Activated CD4-positive, alpha-beta T cell treated with anti-CD3 and anti-CD28 coated beads, Interleukin-2, amount 50 U/mL, for 16 hours (primary cell): ENCODE measurements at regions not wholly inside any gene's neighbourhood (a gene's known extent, or its start where the extent isn't known, plus 50 kb on each side); places are given as distances from the start of the nearest gene placed in this dataset.

Experiments
- DNase-seq: peaks from one replicate; pipeline ENCODE4 v3.0.0-alpha.2; 2020

DNA sequence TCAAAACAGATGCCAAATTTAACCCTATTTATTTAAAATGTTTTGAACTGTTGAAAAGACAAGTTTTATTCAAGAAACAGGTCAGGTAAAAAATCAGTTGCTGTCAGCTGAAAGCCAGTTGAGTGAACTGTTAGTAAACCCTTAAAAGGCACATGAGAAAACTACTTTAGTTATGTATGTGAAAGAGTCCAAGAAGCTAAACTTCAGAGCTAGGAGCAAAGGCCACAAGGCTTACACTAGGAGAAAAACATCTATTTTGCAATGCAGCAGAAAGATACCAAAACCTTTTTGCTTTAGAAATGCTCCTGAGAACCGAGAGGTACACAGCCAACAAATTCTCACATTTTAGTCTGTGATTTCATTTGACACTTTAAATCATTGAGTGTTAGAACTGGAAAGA is 375.2 kb downstream of the FSCB start:
- DNase-seq, result no peak

DNA sequence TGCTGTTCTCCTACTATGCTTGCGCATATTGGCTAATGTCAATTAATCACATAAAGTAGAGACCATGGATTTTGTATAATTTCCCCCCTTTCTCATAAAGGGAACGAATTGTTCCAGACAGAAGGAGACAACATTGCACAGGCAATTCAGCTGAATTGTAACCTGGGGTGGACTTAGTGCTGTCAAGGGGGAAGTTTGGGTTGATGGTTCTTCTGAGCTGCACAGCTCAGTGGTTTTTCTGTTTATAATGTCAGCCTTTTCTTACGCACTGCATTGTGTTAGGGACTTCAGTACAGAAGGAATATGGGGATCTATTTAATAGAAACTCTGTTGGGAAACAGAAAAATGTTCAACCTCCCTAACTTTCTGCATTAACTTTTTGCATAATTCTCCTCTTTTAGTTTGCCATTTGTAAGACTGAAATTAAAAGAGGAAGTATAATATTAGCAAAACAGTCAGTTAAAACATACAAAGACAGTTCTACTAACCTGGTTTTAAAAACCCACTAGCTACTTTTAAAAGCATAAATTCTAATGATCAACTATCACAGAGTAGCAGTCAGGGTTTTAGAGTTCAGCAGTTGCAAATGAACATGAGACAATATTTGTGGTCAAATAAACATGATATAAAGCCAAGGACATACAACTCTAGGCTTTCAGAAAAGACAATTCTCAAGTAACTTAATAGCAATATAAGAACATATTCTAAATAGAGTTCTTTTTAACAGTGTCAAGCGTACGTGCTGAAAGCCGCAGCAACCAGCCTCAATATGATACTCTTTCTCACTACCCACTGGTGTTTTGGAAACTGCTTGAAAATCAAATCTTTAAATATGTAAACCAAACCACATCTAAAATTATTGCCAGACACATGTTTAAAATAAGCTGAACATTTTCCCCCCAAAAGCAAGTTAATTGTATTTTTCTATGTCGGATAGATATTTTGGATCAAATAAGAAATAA is 393.0 kb downstream of the FSCB start:
- DNase-seq, result no peak

DNA sequence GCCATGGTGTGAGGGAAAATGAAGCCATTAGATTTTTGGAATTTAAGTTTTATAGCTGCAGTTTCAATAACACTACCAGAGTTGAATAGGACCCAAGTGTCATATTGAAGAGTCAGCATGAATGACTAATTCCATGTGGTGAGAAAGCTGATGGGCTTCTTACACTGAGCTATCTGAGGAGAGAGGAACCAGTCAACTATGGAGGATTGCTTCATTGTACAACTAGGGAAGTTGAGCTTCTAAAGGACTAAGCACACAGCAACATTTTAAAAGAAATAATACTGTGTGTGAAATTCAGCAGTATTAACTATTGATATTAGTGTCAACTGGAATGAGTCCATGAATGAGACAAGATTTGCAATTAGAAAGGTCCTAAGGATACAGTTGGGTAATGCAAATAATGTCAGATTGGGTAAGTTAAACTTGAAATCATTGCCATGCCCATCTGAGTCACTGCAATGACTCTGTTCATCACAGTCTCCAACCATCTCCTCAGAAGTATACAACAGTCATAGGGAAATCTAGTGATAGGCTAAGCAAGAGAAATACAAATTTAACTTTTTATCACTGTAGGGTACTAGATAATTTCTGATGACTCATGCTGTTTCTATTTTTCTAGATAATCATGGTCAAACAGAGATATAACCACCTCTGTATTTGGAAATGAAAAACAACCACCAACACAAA is 394.2 kb downstream of the FSCB start:
- no peak for DNase-seq

DNA sequence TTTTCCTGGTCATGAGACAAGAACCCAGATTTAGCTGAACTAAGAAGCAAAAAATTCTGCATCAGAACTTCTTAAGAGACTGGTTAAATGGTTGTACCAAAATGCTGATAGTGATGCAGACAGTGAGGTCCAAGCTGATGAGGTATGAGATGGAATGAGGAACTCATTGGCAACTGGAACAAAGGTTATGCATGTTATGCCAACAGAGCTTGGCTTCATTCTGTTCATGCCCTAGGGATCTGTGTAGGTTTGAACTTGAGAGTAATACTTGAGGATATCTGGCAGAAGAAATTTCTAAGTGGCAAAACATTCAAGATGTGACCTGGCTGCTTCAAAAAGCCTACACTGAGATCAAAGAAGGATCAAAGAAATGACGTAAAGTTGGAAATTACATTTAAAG is 398.0 kb downstream of the FSCB start:
- DNase-seq, result no peak

DNA sequence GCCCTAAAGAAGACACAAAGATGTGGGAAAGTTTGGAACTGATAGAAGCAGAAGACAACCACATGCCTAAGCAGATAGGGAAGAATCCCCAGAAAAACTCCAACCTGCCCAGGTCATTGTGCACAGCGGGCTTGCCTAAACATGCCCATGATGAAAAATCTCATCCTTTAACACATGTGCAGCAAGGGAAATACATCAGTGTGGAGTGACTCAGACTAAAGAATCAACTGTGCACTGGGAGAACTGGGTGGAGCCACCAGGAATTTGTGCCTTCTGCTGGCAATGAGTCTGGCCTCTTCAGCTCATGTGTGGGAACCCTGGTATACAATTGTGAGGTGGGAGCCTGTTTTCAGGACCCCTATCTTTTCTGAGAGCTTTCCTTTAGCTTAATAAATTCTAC is 398.5 kb downstream of the FSCB start:
- DNase-seq, result no peak

DNA sequence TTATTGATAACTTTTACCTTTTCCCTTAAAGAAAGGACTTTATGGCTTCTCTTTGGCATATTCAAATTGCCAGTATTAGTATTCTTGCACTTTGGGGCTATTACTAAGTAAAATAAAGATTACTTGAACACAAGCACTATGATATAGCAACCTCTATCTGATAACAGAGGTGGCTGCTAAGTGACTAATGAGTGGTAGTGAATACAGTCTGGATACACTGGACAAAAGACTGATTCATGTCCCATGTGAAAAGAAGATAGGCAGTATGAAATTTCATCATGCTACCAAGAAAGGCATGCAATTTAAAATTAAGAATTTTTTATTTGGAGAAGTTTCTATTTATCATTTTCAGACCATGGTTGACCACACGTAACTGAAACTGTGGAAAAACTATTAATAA is 399.9 kb downstream of the FSCB start:
- no peak for DNase-seq

DNA sequence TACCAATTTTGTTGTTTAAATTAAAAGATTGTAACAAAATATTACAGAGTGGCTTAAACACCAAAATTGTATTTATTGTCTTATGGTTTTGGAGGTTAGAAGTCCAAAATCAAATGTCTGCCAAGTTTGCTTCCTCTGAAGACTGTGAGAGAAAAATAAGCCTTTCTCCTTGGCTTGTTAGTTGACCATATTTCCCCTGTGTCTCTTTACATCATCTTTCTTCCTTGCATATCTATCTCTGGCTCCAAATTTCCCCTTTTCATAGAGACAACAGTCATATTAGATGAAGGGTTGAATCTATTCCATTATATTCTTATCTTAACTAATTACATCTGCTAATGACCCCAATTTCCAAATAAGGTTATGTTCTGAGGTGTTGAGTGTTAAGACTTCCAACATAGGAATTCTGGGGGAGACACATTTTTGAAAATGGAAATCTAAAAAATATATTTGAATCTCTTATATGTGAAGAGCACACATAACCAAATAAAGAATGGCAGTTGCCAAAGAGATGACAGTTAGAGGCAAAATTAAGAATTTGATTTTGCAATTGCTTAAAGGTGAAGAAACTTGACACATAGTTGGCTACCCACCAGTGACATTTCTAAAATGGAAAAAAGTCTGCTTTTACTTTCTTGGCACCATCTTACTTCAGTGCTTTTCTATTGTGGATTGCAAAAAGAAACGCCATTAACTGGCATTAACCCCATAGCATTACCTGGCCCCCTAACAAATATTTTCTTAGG is 407.2 kb downstream of the FSCB start:
- DNase-seq, result no peak

DNA sequence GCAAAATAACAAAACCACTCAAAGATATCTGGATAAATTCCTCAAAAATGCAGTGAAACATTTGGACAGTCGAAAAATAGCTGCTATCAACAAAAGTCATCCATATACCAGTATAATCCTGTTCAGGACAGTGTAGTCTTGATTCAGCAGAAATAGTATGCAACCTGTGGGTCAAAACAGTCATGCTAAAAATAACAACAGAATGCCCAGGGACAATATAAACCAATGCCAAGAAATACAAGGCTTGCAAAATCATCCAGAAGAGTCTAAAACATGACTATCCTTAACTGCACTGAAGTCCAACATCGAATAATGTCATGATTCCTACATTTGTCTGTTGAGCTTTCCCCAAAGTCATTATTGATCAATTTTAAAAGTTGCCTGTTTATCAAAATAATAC is 425.9 kb downstream of the FSCB start:
- DNase-seq, result no peak

DNA sequence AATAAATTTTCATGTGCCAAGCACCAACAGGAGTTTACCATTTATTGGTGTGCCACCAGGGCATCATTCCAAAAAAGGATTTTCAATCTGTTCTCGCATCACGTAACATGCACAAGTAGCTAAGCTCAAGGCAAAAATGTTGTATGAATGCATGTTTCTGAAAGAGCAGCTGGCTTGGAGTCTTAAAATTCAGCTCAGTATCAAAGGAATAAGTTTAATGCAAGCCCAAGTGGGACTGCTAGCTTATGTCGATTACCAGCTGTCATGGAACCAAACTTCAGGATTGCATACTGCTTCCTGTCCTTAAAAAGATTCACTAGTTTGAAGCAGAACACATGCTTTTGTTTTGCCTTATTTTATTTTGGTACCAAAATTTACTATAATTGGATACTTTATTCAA is 437.0 kb downstream of the FSCB start:
- DNase-seq, result no peak

DNA sequence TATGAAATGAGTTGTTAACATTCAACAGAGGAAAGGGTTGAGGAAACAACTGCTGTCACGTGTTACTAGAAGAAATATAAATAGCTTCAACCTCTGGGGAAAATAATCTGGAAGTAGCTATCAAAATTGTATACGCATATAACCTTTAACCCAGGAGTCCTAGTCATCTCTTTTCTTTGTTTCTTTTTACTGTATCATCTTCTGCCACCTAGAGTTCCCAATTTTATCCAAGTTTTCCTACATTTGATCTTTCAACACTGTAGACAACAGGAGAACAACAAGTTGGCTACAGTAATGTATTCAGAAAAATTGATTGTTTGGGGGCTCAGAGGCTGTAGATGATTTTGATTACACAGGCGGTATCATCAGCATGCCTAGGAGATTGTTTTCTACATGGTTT is 453.7 kb downstream of the FSCB start:
- no peak for DNase-seq

DNA sequence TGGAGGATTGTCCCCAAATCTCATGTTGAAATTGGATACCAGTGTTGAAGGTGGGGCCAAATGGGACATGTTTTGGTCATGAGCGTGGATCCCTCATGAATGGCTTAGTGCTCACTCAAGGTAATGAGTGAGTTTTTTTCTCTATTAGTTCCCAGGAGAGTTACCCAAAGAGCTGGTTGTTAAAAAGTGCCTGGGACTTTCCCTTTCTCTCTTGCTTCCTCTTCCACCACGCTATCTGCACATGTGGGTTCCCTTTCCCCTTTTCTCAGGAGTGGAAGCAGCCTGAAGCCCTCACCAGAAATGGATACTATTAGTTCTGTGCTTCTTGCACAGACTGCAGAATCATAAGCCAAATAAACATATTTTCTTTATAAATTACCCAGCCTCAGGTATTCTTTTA is 465.4 kb downstream of the FSCB start:
- DNase-seq, result no peak

DNA sequence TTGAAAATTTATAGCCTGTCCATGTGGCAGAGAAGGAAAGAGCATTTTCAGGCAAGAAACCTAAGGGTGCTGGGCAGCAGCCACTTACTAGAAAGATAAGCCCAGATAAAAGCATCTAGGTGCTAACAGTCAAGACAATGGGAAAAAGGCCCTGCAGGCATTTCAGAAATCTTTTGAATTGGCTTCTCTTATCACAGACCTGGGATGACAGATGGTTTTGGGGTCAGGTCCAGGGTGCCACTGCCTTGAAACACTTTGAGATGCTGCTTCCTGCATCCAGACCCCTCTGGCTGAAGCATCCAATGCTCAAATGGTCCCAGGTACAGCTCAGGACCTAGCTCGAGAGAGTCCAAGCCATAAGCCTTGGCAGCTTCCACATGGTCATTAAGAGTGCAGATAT is 466.5 kb downstream of the FSCB start:
- DNase-seq, result no peak

DNA sequence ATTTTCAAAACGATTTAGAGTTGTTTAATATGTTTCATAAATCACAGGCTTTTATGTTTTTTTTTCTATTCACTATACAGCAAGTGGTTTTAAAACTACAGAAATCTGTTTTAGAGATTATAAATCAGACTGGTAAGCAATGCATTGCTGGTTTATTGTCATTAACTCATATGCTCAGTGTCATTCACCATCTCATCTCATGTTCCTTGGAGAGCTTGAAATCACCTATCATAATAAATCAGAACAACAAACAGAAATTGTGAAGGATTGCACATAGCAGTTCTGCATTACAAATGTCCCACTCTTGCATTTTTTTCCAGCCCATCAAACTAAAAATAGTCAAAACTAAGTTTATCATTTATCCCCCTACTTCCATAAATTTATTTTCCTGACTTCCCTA is 470.8 kb downstream of the FSCB start:
- DNase-seq, result no peak

DNA sequence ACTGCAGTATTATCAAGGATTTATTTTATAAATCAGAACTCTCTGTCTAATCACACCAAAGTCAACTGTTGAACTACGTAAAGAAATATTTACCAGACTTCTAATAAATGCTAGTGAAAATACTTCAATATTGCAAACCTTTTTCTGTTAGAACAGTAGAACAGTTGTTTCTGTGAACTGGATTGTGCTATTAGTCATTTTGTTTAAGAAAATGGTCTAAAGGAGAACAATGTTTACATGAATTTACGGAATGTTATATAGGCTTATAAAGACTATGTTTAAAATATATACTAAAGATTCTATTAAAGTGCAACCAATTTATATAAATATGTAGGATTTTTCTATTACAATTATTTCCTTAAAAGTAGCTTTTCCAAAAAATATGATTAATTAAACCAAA is 471.4 kb downstream of the FSCB start:
- DNase-seq, result no peak

DNA sequence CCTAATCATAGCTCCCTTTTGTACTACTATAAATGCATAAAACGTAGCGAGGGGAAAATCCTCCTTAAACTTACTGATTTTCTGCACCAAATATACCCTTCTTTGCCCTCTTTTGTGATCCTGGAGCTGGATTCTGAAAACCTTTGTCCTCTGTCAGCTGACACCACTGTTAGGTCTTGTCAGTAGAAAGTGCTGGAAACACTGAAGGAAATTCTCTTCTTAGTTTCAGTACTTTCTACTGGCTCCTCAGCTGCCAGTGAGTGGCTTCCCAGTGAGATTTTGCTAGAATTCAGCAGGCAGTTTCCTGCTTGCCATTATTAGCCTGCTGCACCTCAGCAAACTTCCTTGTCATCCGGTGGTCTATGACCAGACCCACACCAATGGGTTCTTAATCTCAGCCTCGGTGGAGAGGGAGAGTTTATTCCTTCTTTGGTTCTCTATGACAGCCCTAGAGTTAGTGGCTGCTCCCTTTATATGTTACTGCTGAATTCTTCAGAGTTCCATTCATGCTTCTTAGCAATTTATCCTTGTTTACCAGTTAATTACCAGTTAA is 476.2 kb downstream of the FSCB start:
- no peak for DNase-seq

DNA sequence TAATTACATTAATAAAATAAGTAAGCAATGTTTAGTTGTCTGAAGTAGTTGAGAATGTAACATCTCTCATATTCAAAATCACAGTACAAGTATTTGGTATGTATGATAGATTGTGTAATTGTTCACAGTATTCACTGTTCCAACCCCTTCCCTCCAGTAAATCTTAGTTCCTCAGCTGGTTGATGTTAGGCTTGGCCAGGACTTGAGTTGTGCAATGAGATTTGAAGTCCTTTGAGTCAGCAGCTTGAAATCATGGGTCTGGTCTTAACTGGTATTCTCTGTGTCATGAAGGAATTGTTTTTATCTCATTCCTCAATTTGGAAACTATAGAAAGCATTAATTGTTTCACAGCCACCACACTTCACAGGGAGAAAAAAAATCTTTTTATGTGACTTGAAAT is 477.1 kb downstream of the FSCB start:
- no peak for DNase-seq

DNA sequence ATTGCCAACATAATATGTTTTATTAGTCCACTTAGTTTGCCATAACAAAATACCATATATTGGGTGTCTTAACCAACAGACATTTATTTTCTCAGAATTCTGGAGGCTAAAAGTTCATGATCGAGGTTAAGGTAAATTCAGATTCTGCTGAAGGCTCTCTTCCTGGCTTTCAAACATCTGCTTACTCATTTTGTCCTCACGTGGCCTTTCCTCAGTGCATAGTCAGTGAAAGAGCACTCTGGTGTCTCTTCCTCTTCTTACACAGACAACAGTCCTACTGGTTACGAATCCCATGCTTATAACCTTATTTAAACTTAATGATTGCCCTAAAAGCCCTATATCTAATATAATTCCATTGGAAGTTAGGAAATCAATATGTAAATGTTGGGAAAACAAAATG is 479.7 kb downstream of the FSCB start:
- DNase-seq, result no peak

DNA sequence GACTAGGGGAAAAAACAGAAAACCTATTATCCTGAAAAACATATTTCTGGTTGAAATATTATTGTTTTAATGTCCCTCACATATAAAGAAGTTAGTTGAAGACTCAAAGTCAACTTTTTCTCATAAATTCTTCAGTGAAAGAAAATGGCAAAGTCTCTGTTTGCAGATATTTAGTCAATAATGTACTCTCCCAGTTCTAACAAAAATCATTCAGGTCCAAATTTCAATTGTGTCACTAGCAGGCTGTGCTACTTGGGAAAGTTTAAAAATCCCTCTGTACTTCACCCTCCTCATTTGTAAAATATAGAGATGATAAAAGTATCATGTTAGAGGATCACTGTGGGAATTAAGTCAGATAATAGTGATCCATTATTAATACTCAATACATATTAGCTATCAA is 496.5 kb downstream of the FSCB start:
- no peak for DNase-seq

DNA sequence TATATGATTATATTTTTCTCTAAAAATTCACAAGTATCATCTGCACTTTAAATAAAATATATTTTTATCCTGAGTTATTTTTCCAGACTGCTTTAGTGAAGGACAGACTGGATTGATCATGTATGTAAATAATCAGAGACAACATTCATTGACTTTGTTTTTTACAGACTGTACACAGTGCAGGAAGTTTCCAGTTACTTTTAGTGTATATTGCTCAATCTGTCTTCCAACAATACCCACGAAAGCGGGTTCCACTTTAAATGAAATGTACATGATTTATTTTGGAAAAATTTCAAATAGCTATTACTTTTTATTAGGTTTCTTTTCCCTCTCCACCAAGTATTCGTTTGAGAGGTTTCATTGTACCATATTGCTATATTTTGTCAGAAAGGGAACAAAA is 497.0 kb downstream of the FSCB start:
- no peak for DNase-seq

DNA sequence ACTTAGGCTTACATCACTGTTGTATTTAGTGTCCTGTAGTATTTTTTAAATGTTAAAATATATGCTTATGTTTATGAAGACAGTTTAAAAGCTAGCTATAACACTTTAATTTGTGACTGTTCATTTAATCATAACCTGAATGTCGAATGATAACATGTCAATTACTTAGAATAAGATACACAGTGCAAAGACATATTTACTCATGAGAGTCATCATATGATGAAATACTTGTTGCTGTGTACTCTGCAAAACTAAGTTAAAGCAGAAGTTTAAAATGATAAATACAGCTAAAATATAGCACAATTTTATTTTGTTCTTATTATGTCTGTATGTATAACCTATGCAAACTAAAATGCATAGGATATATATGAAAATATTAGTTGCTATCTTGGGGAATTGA is 497.4 kb downstream of the FSCB start:
- DNase-seq, result no peak

DNA sequence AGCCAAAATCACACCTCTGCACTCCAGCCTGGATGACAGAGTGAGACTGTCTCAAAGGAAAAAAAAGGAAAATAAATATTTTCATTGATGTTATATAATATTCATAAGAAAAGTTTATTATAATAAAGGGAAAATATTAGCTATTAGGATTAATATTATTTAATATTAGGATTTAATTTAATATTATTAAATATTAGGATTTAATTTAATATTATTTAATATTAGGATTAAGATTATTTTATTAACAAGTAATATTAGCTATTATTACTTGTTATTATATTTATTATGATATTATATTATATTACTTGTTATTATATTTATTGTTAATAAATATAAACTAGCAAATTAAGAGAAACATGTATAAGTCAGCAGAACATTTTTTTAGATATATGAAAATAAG is 518.1 kb downstream of the FSCB start:
- DNase-seq, result no peak

DNA sequence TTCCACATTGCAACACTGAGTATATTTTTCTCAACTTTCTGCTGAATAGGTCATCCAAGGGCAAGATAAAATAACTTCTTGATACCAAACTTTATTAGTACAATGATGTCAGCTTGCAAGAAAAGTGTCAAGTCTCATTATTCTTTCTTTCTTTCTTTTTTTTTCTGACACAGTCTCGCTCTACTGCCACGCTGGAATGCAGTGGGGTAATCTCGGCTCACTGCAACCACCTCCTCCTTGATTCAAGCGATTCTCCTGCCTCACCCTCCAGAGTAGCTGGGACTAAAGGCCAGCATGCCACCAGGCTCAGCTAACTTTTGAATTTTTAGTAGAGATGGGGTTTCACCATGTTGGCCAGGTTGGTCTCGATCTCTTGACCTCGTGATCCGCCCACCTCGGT is 523.4 kb downstream of the FSCB start:
- DNase-seq, result no peak

DNA sequence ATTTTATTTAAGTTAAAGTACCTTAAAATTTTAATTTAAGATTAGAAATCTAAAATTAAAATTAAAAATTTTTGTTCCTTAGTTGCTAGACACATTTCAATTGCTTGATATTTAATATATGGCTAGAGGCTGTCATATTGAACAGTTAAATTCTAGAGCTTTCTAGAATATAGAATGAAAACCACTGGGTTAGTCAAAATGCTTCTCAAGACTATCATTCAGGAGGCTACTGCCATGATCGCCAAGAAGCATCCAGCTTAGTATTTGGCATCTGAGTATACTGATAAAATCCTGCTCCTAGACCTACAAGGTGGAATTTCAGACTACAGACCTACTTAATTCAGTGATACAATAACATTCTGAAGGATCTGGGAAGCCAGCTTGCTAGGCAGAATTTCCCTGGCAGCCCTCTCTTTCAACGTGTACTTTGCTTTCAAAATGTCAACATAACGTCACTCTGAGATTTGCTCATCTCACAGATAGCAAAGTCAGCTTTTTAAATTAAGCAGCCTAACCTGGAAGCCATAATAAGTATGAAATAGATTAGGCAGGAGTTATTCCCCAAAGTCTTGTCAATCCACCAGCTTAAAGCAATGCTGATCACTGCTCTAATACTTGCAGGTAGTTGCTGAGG is 525.8 kb downstream of the FSCB start:
- DNase-seq, result no peak
